DMS53 (cell line): ENCODE measurements at regions not wholly inside any gene's neighbourhood (a gene's known extent, or its start where the extent isn't known, plus 50 kb on each side); places are given as distances from the start of the nearest gene placed in this dataset.
"Not testable (repeated sequence)": the region's sequence is repeated elsewhere in the genome, so short reads cannot be mapped to it uniquely, and the experiment has no call there.

Experiments used
- DNase-seq: peaks from one replicate; lab custom pipeline; 2025; lab: John Stamatoyannopoulos, UW

- DNase-seq = no peak
Observed at GRCh38 chr2:82968358-82968757, 1490.7 kb downstream of the SUCLG1 start.

DNA sequence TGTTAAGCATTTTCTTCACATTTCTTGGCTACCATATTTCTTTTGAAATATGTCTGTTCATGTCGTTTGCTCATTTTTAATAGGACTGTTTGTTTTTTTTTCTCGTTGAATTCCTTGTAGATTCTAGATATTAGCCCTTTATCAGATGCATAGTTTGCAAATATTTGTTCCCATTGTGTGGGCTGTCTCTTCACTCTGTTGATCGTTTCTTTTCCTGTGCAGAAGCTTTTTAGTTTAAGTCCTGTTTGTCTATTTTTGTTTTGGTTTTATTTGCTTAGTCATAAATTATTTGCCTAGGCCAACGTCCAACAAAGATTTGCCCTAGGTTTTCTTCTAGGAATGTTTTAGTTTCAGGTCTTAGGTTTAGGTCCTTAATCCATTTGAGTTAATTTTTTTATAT is 1494.7 kb downstream of the SUCLG1 start:
- DNase-seq = peak; percentile 15

GRCh38 chr2:82959727-82960126 is 1499.4 kb downstream of the SUCLG1 start:
- DNase-seq = no peak

GRCh38 chr2:82954868-82955267 is 1504.2 kb downstream of the SUCLG1 start:
- DNase-seq = no peak

- no peak for DNase-seq
Observed at GRCh38 chr2:82939211-82939610, 1519.9 kb downstream of the SUCLG1 start.

DNA sequence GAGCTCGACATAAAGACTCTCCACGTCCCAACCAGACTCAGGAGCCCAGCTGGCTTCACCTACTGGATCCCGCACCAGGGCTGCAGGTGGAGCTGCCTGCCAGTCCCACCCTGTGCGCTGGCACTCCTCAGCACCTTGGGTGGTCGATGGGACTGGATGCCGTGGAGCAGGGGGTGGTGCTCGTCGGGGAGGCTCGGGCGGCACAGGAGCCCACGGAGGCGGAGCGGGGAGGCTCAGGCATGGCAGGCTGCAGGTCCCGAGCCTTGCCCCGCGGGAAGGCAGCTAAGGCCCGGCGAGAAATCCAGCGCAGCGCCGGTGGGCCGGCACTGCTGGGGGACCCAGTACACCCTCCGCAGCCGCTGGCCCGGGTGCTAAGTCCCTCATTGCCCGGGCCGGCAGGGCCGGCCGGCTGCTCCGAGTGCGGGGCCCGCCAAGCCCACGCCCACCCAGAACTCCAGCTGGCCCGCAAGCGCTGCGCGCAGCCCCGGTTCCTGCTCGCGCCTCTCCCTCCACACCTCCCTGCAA is 1520.7 kb downstream of the SUCLG1 start:
- DNase-seq = not testable (repeated sequence)

GRCh38 chr2:82913566-82913965 is 1545.5 kb downstream of the SUCLG1 start:
- no peak for DNase-seq

- DNase-seq = no peak
Observed at GRCh38 chr2:82896117-82896516, 1563.0 kb downstream of the SUCLG1 start.

DNA sequence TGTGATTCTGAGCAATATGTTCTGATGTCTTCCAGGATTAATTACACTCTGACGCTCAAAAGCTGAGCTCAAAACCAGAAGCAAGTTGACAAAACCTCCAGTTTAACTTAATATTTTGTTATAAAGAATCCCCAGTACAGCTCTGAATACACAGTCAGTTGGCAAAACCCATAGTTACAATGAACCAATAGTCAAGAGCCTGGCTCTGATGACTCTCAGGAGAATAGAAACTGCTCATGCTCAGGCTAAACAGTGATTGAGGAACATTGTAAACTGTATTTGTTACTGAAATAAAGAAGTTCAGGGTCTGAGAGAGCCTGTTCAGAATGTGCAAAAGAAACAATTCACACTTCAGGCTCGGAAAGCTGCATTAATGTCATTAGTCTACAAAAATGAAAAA is 1565.9 kb downstream of the SUCLG1 start:
- no peak for DNase-seq

GRCh38 chr2:82879803-82880202 is 1579.3 kb downstream of the SUCLG1 start:
- DNase-seq = no peak

DNA sequence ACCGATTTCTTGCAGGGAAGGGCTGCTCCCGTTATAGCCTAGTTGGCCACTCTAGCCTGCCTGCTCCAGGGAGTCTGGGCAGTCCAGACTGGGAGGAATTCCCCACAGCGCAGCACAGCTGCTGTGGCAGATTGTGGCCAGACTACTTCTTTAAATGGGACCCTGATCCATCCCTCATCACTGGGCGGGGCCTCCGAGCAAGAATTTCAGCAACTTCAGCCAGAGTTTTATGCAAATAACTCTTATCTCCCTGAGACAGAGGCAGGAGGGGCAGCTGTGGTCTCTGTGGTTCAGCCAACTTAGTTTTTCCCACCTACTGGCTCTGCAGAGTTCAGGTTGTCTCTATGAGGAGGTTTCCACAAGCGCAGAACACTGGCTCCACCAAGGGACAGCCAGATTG is 1583.2 kb downstream of the SUCLG1 start:
- DNase-seq = no peak

DNA sequence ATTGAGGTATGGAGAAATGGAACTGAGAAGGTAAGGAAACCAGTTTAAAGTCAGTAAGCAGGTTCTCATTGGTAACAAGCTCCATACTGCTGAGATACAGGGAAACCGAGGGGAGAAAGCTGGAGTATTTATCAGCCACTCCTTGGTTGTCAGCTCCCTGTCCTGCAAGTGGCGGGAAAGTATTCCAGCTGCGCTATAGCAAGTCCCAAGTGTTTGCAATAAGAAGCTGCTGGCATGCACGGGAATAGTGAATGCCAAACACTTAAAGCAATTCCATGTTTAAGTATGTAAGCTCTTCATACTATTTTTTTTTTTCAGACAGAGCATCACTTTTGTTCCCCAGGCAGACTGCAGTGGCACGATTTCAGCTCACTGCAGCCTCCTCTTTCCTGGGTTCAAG is 1601.1 kb downstream of the SUCLG1 start:
- no peak for DNase-seq

- DNase-seq = no peak
Observed at GRCh38 chr2:82853299-82853698, 1605.8 kb downstream of the SUCLG1 start.

DNA sequence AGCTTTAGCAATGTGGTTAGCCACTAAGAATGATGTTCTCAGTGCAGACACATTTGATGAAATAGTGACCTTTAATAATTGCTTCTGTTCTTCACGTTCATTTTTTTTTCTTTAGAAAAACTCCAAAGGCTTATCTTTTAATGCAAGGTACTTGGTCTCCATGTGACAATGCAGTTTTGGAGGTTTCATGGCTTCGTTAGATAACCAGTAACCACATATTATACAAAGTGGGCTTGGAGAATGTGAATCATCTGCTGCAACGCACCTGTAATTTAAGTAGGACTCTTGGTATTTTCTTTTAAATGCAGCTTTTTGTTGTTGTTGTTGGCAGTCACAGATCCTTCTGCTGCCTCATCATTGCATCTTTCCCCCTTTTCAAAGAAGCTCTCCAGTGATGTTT is 1606.3 kb downstream of the SUCLG1 start:
- DNase-seq = no peak

- no peak for DNase-seq
Observed at GRCh38 chr2:82848285-82848684, 1610.8 kb downstream of the SUCLG1 start.

- DNase-seq = no peak
Observed at GRCh38 chr2:82839036-82839435, 1620.0 kb downstream of the SUCLG1 start.

- DNase-seq = no peak
Observed at GRCh38 chr2:82837588-82838304, 1621.3 kb downstream of the SUCLG1 start.

- DNase-seq = no peak
Observed at GRCh38 chr2:82834893-82835292, 1624.2 kb downstream of the SUCLG1 start.

- DNase-seq = no peak
Observed at GRCh38 chr2:82827426-82827825, 1631.7 kb downstream of the SUCLG1 start.

DNA sequence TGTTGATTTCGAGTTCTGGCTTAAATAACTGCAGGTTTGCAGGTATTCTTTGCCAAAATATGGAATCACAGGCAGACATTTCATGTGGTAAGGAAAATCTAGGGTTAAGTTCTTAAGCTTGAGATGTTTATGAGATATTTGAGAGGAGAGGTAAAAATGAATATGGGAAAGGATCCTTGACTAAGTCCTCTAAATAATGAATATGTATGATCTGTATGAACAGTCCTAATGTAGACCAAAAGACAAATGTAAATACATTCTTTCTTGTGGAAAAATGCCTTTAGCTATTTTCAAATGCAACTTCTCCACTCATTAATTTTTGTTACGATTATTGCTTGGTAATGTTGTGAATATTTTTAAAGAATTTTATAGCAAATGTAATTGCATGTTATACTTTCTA is 1632.6 kb downstream of the SUCLG1 start:
- DNase-seq = no peak

DNA sequence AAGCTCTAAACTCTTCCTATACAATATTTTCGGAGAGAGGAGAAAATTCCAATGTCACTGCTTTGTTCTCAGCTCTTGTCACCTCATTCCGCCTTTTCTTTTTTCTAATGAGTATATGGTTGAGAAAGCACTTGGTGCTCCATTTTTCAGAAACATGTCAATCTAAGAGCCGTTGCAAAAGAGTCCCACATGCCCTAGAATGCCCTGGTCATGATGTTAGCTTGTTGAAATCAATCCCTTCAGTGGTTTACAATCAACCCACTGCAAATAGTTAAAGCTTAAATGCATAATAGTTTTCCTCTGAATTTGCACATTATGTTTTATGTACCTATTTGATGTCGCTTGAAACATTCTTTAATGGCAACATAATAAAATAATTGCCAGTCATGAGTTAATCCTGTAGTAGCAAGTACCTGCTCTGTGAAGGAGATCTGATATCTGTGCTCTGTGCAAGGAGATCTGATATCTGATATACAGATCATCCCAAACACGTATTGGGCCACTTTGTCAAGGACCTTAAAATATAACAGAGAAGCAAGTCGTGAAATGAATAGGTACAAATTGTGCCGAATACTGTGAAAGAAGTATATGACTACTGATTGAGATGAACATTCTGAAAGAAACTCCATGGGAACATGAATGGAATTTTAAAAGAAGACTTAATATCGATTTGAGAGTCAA is 1633.5 kb downstream of the SUCLG1 start:
- no peak for DNase-seq

DNA sequence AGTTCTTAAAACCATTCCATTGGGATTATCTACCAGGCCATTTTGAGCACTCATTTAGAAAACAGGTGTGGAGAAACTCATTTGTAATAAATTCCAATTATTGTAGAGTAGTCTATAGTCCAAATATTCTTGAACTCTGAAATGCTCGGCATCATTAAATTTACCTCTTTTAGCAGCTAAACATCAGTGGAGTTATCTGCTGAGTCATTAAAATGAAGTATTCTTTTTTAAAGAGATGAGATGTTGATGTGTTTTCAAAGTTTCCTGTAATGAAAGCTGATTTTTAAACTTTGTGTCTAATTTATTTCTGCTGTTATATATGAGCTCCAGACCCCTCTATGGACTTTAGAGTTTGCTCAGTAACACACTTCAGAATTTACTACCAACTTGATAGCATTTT is 1635.2 kb downstream of the SUCLG1 start:
- no peak for DNase-seq

DNA sequence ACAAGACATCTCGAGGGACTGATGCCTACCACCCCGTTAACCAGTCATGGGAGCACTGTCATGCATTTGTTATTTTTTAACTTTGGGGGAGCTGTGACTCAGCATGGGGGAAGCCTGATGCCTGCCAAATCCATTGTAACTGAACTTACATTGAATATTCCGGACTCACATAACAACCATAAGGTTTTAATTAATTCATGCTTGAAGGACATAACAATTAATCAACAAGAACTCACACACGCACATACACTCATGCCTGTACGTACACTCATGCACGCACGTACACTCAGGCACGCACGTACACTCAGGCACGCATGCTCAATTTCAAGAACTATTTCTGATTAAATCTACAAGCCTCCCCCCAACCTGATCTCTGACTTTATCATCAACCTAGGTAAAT is 1639.1 kb downstream of the SUCLG1 start:
- no peak for DNase-seq

GRCh38 chr2:82814146-82814545 is 1644.9 kb downstream of the SUCLG1 start:
- peak; percentile 21 for DNase-seq
